ENCODE measurements at regions not wholly inside any gene's neighbourhood (a gene's known extent, or its start where the extent isn't known, plus 50 kb on each side); places are given as distances from the start of the nearest gene placed in this dataset.
"Not testable (repeated sequence)": the region's sequence is repeated elsewhere in the genome, so short reads cannot be mapped to it uniquely, and the experiment has no call there.

- TF ChIP-seq EZH2 (IDR thresholded peaks at IDR 0.05; ENCODE audit: borderline replicate concordance, low read depth, low read length, severe bottlenecking) = not testable (repeated sequence)
- TF ChIP-seq, protein P1, sequence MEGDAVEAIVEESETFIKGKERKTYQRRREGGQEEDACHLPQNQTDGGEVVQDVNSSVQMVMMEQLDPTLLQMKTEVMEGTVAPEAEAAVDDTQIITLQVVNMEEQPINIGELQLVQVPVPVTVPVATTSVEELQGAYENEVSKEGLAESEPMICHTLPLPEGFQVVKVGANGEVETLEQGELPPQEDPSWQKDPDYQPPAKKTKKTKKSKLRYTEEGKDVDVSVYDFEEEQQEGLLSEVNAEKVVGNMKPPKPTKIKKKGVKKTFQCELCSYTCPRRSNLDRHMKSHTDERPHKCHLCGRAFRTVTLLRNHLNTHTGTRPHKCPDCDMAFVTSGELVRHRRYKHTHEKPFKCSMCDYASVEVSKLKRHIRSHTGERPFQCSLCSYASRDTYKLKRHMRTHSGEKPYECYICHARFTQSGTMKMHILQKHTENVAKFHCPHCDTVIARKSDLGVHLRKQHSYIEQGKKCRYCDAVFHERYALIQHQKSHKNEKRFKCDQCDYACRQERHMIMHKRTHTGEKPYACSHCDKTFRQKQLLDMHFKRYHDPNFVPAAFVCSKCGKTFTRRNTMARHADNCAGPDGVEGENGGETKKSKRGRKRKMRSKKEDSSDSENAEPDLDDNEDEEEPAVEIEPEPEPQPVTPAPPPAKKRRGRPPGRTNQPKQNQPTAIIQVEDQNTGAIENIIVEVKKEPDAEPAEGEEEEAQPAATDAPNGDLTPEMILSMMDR (IDR thresholded peaks at IDR 0.05; ENCODE audit: borderline replicate concordance, extremely low read depth, low read length, poor library complexity, severe bottlenecking) = not testable (repeated sequence)
Observed at GRCh38 chr5:100359998-100360397, 175.2 kb upstream of the FAM174A start.
